Putamen (tissue), 1 donor: ENCODE measurements at regions not wholly inside any gene's neighbourhood (a gene's known extent, or its start where the extent isn't known, plus 50 kb on each side); places are given as distances from the start of the nearest gene placed in this dataset.

Experiments
- DNase-seq: peaks from one replicate; pipeline ENCODE4 v3.0.0-alpha.2; 2016; ENCODE audit warnings: low spot score

DNA sequence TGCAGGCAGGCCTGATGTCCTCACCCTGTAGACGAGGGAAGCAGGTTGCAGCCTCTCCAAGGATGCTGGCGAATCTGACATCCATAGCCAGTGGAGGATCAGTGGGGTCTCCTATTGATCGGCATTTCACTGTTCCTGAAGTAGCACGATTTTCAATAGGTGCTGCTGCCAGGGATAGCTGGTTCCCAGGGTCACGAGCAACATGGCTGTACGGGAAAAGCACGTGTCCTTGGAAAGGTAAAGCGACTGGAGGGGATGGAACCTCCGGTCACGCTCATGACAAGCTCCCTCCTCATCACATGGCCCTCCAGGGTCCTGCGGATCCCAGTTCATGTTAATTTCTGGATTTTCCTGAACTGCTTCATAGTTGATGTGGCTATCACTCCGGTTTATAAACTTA lies 373.7 kb upstream of the SMIM21 start:
- DNase-seq: no peak

DNA sequence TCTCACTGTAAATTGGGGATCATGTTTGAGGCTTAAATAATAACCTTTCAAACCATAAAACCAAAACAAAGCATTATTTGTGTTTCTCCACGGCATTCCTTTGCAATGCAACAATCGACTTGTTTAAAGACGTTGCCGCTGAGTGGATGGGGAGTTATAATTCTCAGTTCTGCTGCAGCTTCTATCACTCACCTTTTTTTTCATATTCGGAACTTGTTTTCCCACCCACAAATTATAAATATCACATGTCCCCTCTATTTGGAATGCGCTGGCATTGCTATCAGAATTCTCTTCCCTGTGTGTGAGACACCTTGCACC lies 372.8 kb upstream of the SMIM21 start:
- DNase-seq: no peak

GRCh38 chr18:75799449-75800330 lies 372.2 kb upstream of the SMIM21 start:
- no peak for DNase-seq

DNA sequence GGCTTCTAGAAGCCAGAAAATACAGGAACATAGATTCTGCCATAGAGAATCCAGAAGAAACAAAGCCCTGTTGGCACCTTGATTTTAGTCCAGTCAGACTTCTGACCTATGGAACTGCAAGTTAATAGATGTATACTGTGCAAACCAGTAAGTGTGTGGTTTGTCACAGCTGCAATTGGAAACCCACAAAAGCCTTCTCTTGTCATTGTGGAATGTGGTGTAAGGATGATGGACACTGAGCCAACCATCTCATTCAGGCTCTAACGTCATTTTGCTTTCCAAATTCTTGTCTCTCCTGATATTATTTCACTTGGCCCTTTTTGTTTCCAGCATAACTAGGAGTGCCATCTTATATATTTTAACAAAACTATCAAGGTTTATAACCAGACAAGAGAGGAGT lies 369.5 kb upstream of the SMIM21 start:
- DNase-seq: no peak

- DNase-seq: no peak
These were observed 363.3 kb upstream of the SMIM21 start for GRCh38 chr18:75790796-75791195.

GRCh38 chr18:75790111-75790510 lies 362.6 kb upstream of the SMIM21 start:
- no peak for DNase-seq

GRCh38 chr18:75785834-75786233 lies 358.3 kb upstream of the SMIM21 start:
- no peak for DNase-seq

DNA sequence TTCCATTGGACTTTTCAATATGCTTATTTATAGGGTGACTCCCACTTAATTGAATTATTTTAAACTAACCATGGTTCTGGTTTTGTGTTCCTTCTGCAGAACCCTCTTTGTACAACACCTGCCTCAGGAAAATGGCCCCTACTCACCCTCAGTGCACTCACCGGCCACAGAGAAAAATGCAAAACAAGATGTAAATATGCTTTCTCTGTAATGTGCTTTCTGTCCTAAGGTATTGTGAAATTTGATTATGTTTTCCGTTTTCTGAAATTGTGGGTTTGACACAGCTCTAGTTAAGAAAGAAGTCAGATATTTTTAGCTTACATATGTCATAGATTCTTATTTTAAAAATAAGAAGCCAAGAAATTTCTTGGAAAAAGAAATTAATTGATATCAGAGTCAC lies 357.7 kb upstream of the SMIM21 start:
- DNase-seq: no peak

- DNase-seq: no peak
These were observed 356.9 kb upstream of the SMIM21 start for GRCh38 chr18:75784390-75784789.

GRCh38 chr18:75783566-75784281 lies 356.2 kb upstream of the SMIM21 start:
- DNase-seq: no peak

GRCh38 chr18:75782826-75783225 lies 355.3 kb upstream of the SMIM21 start:
- no peak for DNase-seq

- DNase-seq: no peak
These were observed 354.7 kb upstream of the SMIM21 start for GRCh38 chr18:75782204-75782603.

DNA sequence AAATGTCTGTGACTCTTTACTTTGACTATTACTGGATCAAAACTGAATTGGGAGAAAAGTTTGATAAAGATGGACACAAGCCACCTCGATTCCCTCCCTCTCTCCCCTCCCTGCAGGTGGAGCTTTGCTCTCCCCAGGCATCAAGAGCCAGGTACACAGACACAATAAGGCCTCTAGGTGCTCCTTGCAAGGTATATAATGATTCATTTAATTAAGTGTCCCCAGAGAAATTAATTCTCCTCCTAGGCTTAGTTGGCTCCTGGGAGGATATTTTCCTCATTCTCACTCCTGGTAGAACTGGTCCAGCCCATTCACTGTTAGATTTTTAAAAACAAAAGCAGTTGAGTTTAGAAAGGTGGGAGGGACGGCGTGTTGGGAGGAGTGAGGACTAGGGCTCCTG lies 352.4 kb upstream of the SMIM21 start:
- no peak for DNase-seq

GRCh38 chr18:75779450-75779849 lies 351.9 kb upstream of the SMIM21 start:
- DNase-seq: no peak

DNA sequence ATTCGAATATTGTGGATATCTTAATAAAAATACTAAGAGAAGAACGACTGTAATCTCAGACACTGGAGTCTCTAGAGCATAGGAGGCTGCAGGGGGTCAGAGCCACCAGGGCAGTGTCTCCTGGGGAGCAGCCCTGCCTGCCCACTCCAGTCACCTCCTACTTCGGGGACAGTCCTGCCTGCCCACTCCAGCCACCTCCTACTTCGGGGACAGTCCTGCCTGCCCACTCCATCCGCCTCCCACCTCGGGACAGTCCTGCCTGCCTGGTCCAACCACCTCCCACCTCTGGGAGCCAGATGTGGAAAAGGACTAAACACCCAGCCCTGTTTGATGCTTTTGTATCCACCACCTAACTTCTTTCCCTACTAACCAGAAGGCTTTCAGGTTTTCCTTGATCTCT lies 350.1 kb upstream of the SMIM21 start:
- DNase-seq: no peak

- DNase-seq: no peak
These were observed 347.6 kb upstream of the SMIM21 start for GRCh38 chr18:75775121-75775520.

- DNase-seq: no peak
These were observed 346.1 kb upstream of the SMIM21 start for GRCh38 chr18:75773618-75774017.

- DNase-seq: no peak
These were observed 335.3 kb upstream of the SMIM21 start for GRCh38 chr18:75762758-75763157.

GRCh38 chr18:75760208-75760607 lies 332.7 kb upstream of the SMIM21 start:
- DNase-seq: no peak

DNA sequence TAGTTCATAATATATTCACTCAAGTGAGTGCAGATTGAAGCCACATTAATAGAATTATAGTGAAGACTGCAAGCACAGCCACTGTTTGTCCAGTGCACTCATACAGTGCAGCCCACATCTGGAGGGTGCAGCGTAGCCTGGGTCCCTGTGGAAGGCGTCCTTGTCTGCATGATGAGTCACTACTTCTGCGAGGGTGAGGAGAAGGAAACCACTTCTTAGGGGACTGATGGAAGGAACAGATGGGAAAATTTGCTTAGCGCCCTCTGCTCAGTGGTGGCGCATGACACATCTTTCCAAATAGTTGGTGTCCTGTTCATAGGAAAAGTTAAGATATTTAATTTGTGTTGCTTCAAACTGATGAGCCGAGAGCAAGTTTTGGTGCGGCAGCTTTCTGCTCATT lies 330.4 kb upstream of the SMIM21 start:
- DNase-seq: no peak

GRCh38 chr18:75754433-75754832 lies 326.9 kb upstream of the SMIM21 start:
- DNase-seq: no peak

GRCh38 chr18:75753753-75754152 lies 326.2 kb upstream of the SMIM21 start:
- no peak for DNase-seq

- DNase-seq: no peak
These were observed 325.3 kb upstream of the SMIM21 start for GRCh38 chr18:75752740-75753263.
